Heart left ventricle (tissue), 13 donors: ENCODE measurements at regions not wholly inside any gene's neighbourhood (a gene's known extent, or its start where the extent isn't known, plus 50 kb on each side); places are given as distances from the start of the nearest gene placed in this dataset.
"Not testable (repeated sequence)": the region's sequence is repeated elsewhere in the genome, so short reads cannot be mapped to it uniquely, and the experiment has no call there.

Experiments used
- CTCF ChIP-seq, 12 donors: fragments of 200-600 bp; sonication (generic) in 4 of 12; IDR thresholded peaks; one replicate each; pipeline versions ENCODE4 v1.5.0 to v1.8.0; 2018 to 2022; ENCODE audit warnings: antibody characterized with exemption in 12 of 12, mild to moderate bottlenecking in 5 of 12
- POLR2A ChIP-seq, 2 donors: fragments of 450-650 bp; IDR thresholded peaks; one replicate each; pipeline ENCODE4 v1.6.1; 2017; ENCODE audit warnings: antibody characterized with exemption in 2 of 2, mild to moderate bottlenecking in 2 of 2, moderate library complexity in 2 of 2
- donor health status: ischemic (EF 13 %, LVEDD 7.1; RV severe dilation, severe dysfunction).
- donor health status: DM: no; HTN: yes; CAD: no.
- donor health status: DM: no; HTN: no; CAD: no.
- donor health status: ischemic (EF 25% LVEDD 6.9; RV normal size, moderate dysfunction).
- donor health status: ischemic (EF 25% LVEDD 5.7; RV mildly dilated, moderate dysfunction).
- donor health status: ischemic (EF 35%, LVEDD 5.7; RV mildly dilated, moderate dysfunction).
- donor health status: nonischemic (EF 11% LVEDD 7.7; RV severe dilation, severe dysfunction).
- donor health status: DM: yes; HTN: yes; CAD: no.
- donor health status: PGD.
- donor health status: ischemic (EF 29% LVEDD 5.4; RV normal size, mild dysfunction).
- donor health status: nonischemic (EF 23%, LVEDD 6.1; RV moderate dilation, normal function).

- TF ChIP-seq CTCF, POLR2A (IDR thresholded peaks at IDR 0.05): not testable (repeated sequence)
These were observed 154.7 kb upstream of the ZNF658 start for GRCh38 chr9:66745846-66746245.
